Posterior cingulate gyrus (tissue), 11 donors: ENCODE measurements at regions not wholly inside any gene's neighbourhood (a gene's known extent, or its start where the extent isn't known, plus 50 kb on each side); places are given as distances from the start of the nearest gene placed in this dataset.

Source experiments
- DNase-seq, 10 donors: peaks; one replicate each; pipeline versions ENCODE4 v3.0.0 to v3.0.0-alpha.2; 2020 to 2021; ENCODE audit warnings: mixed read lengths in 3 of 10
- intact Hi-C: fragments of 100-400 bp; cut with DNase I; formaldehyde crosslinking; loops from one replicate; pipeline ENCODE4 v1.15.1; 2023

- intact Hi-C loops, result no loop called here
- peak in 2 of 10 donors; percentile 55 to 79 for DNase-seq
Measured at GRCh38 chr2:106941372-106941993, 55.5 kb upstream of the ST6GAL2 start.

DNA sequence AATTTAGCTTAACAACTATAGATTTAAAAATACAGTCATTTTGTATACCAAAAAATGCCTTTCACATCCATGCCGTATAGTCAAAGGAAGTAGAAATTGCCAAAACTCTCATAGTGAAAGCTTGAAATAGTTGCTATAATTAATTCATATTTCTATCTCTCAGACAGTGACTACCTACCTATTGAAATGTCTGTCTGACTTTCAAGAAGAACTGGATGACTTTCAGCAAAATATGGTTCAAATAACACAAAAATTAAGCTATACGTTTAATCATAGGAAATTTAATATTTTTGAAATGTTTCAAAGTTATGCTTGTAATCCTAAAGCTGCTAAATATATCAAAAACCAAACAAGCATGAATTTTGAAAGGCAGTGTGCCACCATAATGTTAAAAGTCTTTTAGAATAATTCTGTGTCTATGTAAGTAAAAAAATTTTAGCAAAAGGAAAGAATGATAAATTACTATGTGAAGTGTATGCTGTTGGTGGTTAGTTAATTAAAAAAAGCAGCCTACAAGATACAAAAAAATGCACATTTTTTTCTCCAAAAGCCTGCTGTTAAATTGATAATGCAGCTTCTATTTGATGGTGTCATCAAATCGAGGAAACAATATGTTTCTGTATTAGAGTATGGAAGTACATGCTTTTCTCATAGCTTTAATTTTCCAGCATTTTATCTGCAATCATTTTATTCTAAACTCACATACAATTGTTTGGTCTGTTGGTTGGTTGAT is 57.7 kb upstream of the ST6GAL2 start:
- DNase-seq, result no peak
- intact Hi-C loops, result no loop called here

DNA sequence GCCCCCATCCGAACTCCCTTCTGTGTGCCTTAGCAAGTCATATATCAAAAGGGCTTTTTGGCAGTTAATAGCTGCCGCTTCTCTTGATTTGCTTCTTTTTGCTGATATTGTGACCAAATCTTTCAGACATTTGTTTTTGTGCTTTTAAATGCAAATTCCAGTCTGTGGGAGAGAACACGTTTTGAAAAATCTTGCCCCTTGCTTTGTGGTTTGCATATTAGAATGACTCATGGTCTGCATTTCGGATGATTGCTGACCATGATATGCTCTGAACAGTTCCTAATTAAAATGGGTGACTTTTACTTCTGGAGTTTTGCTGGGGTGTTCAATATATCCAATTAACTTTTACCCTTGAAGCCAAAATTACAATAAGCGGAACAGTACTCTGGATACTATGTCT is 58.2 kb upstream of the ST6GAL2 start:
- intact Hi-C loops, result no loop called here
- no peak for DNase-seq

DNA sequence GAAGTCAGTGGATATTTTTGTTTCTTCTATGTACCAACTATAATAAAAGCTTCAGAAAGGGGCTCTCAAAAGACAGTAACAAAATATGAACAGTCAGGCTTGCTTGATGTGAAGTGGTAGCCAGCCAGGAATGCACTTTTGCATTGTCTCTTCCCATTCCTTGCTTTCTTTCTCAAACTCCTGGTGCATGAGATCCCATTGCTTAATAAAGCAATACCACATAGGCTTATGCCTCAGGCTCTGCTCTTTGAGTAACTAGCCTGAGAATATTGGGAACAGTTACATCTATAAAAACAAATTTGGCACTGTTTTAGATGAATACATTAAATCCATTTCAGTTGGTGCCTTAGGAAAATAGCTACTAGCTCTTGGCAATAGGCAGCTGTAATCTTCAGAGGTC is 62.6 kb upstream of the ST6GAL2 start:
- intact Hi-C loops, result no loop called here

GRCh38 chr2:106953236-106953635 is 67.3 kb upstream of the ST6GAL2 start:
- intact Hi-C loops, result no loop called here
- DNase-seq, result no peak

More for the DNA sequence above, 62.6 kb upstream of the ST6GAL2 start:
- DNase-seq, result no peak

- intact Hi-C loops, result no loop called here
- DNase-seq, result no peak
Measured at GRCh38 chr2:106953779-106954178, 67.8 kb upstream of the ST6GAL2 start.

GRCh38 chr2:106954304-106954703 is 68.3 kb upstream of the ST6GAL2 start:
- DNase-seq, result no peak
- intact Hi-C loops, result no loop called here

DNA sequence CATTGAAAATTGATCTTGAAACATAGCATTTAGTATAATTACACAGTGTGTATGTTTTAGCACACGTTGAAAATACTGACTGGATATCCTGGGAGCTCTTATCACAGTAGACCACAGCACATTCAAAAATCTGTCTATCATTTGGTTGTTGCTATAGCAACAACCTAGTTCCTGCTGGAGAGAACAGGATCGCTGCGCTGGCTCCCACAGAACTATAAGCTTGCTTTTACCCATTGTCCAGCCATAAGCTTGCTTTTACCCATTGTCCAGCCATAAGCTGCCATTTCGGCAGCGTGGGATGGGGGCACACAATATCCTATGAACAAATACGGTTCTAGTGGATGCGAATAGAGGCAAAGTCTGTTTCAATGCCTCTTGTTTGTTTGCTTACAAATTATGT is 70.4 kb upstream of the ST6GAL2 start:
- peak in 2 of 10 donors; percentile 32 to 82 for DNase-seq
- intact Hi-C loops, result no loop called here

GRCh38 chr2:106956879-106957278 is 70.9 kb upstream of the ST6GAL2 start:
- DNase-seq, result no peak
- intact Hi-C loops, result no loop called here

- intact Hi-C loops, result no loop called here
- no peak for DNase-seq
Measured at GRCh38 chr2:106959975-106960682, 74.2 kb upstream of the ST6GAL2 start.

DNA sequence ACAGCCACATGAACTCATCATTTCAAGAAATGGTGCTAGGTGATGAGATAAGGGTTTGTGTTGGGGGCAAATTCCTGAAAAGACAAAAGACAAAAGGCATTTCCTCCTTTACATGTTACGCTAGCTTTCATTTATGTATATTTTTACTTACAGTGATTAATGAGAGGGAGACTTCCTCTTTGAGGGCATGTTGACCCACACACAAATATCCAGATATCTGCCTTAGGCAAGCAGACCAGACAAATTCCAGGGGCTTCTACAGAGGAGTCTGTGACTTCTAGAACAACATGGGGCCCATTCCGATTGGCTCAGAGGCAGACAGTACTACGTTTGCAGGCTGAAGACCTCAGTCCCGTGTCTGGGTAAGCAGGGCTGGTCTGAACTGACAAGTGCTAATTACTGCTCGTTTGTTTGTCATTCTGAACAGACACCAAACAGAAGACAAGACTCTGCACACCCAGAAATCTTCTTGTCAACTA is 74.8 kb upstream of the ST6GAL2 start:
- intact Hi-C loops, result no loop called here
- DNase-seq, result no peak

GRCh38 chr2:106961328-106961727 is 75.4 kb upstream of the ST6GAL2 start:
- intact Hi-C loops, result no loop called here

GRCh38 chr2:106963156-106963555 is 77.2 kb upstream of the ST6GAL2 start:
- no peak for DNase-seq

More at GRCh38 chr2:106961328-106961727, 75.4 kb upstream of the ST6GAL2 start:
- no peak for DNase-seq

GRCh38 chr2:106963893-106964292 is 77.9 kb upstream of the ST6GAL2 start:
- intact Hi-C loops, result no loop called here
- DNase-seq, result peak in 1 of 10 donors; percentile 78

More at GRCh38 chr2:106963156-106963555, 77.2 kb upstream of the ST6GAL2 start:
- intact Hi-C loops, result no loop called here

DNA sequence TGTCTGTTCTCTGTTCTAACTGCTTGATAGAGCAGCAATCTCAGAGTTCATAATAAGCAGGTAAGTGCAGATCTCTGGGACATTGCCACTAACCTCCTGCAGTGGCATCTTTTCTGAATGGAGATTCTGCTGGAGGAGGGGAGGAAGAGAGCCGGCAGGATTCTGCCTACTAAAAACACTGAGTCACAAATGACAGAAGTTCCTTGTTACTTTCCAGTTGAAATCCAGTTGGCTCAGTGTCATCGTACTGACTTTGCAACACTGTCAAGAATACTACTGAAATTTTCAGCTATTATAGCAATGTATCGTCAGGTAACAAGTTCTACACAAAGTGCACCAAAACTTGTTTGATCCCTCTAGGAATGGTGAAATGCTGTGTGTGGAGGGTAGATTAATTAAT is 79.6 kb upstream of the ST6GAL2 start:
- intact Hi-C loops, result no loop called here
- DNase-seq, result no peak

GRCh38 chr2:106969777-106970176 is 83.8 kb upstream of the ST6GAL2 start:
- intact Hi-C loops, result no loop called here
- no peak for DNase-seq

- no peak for DNase-seq
- intact Hi-C loops, result no loop called here
Measured at GRCh38 chr2:106970471-106971261, 84.7 kb upstream of the ST6GAL2 start.

GRCh38 chr2:106972782-106973181 is 86.8 kb upstream of the ST6GAL2 start:
- intact Hi-C loops, result no loop called here

GRCh38 chr2:106974891-106975290 is 88.9 kb upstream of the ST6GAL2 start:
- no peak for DNase-seq
- intact Hi-C loops, result no loop called here

More at GRCh38 chr2:106972782-106973181, 86.8 kb upstream of the ST6GAL2 start:
- no peak for DNase-seq

- no peak for DNase-seq
- intact Hi-C loops, result no loop called here
Measured at GRCh38 chr2:106975641-106976040, 89.7 kb upstream of the ST6GAL2 start.

DNA sequence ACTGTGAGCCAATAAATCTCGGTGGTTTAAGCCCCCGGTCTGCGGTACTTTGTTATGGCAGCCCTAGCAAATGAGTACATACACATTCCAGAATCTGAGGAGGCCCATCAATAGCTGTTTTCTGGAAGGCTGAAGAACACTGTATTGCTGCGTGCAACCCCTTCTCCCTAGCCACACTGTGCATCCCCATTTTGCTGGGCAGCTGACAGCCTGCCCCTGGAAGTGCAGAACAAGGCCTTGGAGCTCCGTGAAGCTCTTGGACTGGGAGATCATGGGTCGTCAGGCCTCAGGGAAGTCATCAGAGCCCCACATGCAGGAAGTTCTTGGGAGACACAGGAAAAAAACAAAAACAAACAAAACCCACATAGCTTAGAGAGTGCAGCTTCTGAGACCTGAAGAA is 90.6 kb upstream of the ST6GAL2 start:
- no peak for DNase-seq
- intact Hi-C loops, result no loop called here
